Bronchial epithelial cell (primary cell): ENCODE measurements at regions not wholly inside any gene's neighbourhood (a gene's known extent, or its start where the extent isn't known, plus 50 kb on each side); places are given as distances from the start of the nearest gene placed in this dataset.

Experiments used
- DNase-seq: peaks from one replicate; pipeline ENCODE4 v3.0.0-alpha.2; 2010; ENCODE audit warnings: low read depth
- FAIRE-seq: peaks from 2 replicates; lab custom pipeline; 2011; peaks lifted over from hg19 to GRCh38; lab: Jason Lieb, UNC
- H3K27me3 ChIP-seq: 2 replicates; pipeline ENCODE4 v1.5.1; 2011; ENCODE audit warnings: low read length; ENCODE audit not compliant: control insufficient read depth, insufficient read depth
- H3K36me3 ChIP-seq: 2 replicates; pipeline ENCODE4 v1.5.1; 2011; ENCODE audit warnings: low read length; ENCODE audit not compliant: control insufficient read depth, insufficient read depth
- H3K4me3 ChIP-seq: 2 replicates; pipeline ENCODE4 v1.5.1; 2011; ENCODE audit warnings: mild to moderate bottlenecking, low read depth, low read length, control low read depth
- CTCF ChIP-seq: IDR thresholded peaks from 2 replicates; pipeline ENCODE4 v1.5.1; 2011; ENCODE audit warnings: mild to moderate bottlenecking, moderate library complexity, low read length, control low read depth, inconsistent platforms; ENCODE audit not compliant: insufficient read depth, severe bottlenecking

- no peak for DNase-seq
Observed at GRCh38 chr2:23178396-23178795, 206.6 kb upstream of the KLHL29 start.

GRCh38 chr2:23183733-23184132, 201.2 kb upstream of the KLHL29 start:
- H3K27me3 ChIP-seq = no peaks in the 10 kb centered on the region
- H3K4me3 ChIP-seq = no peak overlapping the region
- no peak for FAIRE-seq
- no peak for DNase-seq
- no peak for TF ChIP-seq CTCF
- no peaks in the 10 kb centered on the region for H3K36me3 ChIP-seq

More at GRCh38 chr2:23178396-23178795, 206.6 kb upstream of the KLHL29 start:
- TF ChIP-seq CTCF = no peak
- FAIRE-seq = no peak
- Histone ChIP-seq H3K36me3 (no peaks in the 10 kb centered on the region), H3K27me3 (no peaks in the 10 kb centered on the region), H3K4me3 (no peak overlapping the region)

- FAIRE-seq (no peak), DNase-seq (no peak)
- no peak overlapping the region for H3K4me3 ChIP-seq
- no peak for TF ChIP-seq CTCF
- no peaks in the 10 kb centered on the region for H3K36me3 ChIP-seq
- H3K27me3 ChIP-seq = no peaks in the 10 kb centered on the region
Observed at GRCh38 chr2:23198316-23199114, 186.5 kb upstream of the KLHL29 start.

- peak; percentile 6 for DNase-seq
- FAIRE-seq = no peak
- Histone ChIP-seq H3K36me3 (no peaks in the 10 kb centered on the region), H3K4me3 (no peak overlapping the region), H3K27me3 (no peaks in the 10 kb centered on the region)
- TF ChIP-seq CTCF = peak; percentile 61
Observed at GRCh38 chr2:23199115-23199918, 185.7 kb upstream of the KLHL29 start.

GRCh38 chr2:23200068-23200786, 184.8 kb upstream of the KLHL29 start:
- TF ChIP-seq CTCF = no peak
- Histone ChIP-seq H3K27me3 (no peaks in the 10 kb centered on the region), H3K36me3 (no peaks in the 10 kb centered on the region), H3K4me3 (no peak overlapping the region)
- FAIRE-seq = no peak
- DNase-seq = no peak
